ENCODE measurements at regions not wholly inside any gene's neighbourhood (a gene's known extent, or its start where the extent isn't known, plus 50 kb on each side); places are given as distances from the start of the nearest gene placed in this dataset.

- H3K4me1 ChIP-seq (ENCODE audit: insufficient read depth, low read length, severe bottlenecking) = no peaks in the 10 kb centered on the region
- H3K27me3 ChIP-seq (ENCODE audit: insufficient read depth, low read length) = no peaks in the 10 kb centered on the region
- no peak overlapping the region for H3K27ac ChIP-seq (ENCODE audit: low read depth, low read length, poor library complexity, severe bottlenecking)
- no peaks in the 10 kb centered on the region for H3K9me3 ChIP-seq (ENCODE audit: low read length)
- no peaks in the 10 kb centered on the region for H3K79me2 ChIP-seq (ENCODE audit: insufficient read depth, low read length)
- no peaks in the 10 kb centered on the region for H3K9me2 ChIP-seq (ENCODE audit: low read depth, low read length)
- H2AFZ ChIP-seq (ENCODE audit: low read length) = no peak overlapping the region
- H4K20me1 ChIP-seq (ENCODE audit: insufficient read depth, low read length) = no peaks in the 10 kb centered on the region
- H3K36me3 ChIP-seq (ENCODE audit: insufficient read depth, low read length) = no peaks in the 10 kb centered on the region
- TF ChIP-seq CTCF (IDR thresholded peaks at IDR 0.05; ENCODE audit: low read length) (no peak), EZH2 (IDR thresholded peaks at IDR 0.05; ENCODE audit: borderline replicate concordance, low read length) (no peak)
- H3F3A ChIP-seq (ENCODE audit: insufficient read depth, low read length) = no peaks in the 10 kb centered on the region
- no peak overlapping the region for H3K9ac ChIP-seq (ENCODE audit: low read length)
- H3K4me2 ChIP-seq (ENCODE audit: low read length) = no peak overlapping the region
- H3K4me3 ChIP-seq (ENCODE audit: low read depth, low read length, poor library complexity, severe bottlenecking) = no peak overlapping the region
These were observed 50.4 kb upstream of the NEO1 start for GRCh38 chr15:73001840-73002239.

- TF ChIP-seq EZH2 (IDR thresholded peaks at IDR 0.05; ENCODE audit: borderline replicate concordance, low read length) (no peak), CTCF (IDR thresholded peaks at IDR 0.05; ENCODE audit: low read length) (no peak)
- Histone ChIP-seq H3K4me1 (ENCODE audit: insufficient read depth, low read length, severe bottlenecking) (no peaks in the 10 kb centered on the region), H3K36me3 (ENCODE audit: insufficient read depth, low read length) (no peaks in the 10 kb centered on the region), H4K20me1 (ENCODE audit: insufficient read depth, low read length) (no peaks in the 10 kb centered on the region), H3K79me2 (ENCODE audit: insufficient read depth, low read length) (no peaks in the 10 kb centered on the region), H2AFZ (ENCODE audit: low read length) (no peak overlapping the region), H3K4me3 (ENCODE audit: low read depth, low read length, poor library complexity, severe bottlenecking) (no peak overlapping the region), H3K27ac (ENCODE audit: low read depth, low read length, poor library complexity, severe bottlenecking) (no peak overlapping the region), H3K9me3 (ENCODE audit: low read length) (no peaks in the 10 kb centered on the region), H3K4me2 (ENCODE audit: low read length) (no peak overlapping the region), H3K9ac (ENCODE audit: low read length) (no peak overlapping the region), H3K9me2 (ENCODE audit: low read depth, low read length) (no peaks in the 10 kb centered on the region), H3K27me3 (ENCODE audit: insufficient read depth, low read length) (no peaks in the 10 kb centered on the region), H3F3A (ENCODE audit: insufficient read depth, low read length) (no peaks in the 10 kb centered on the region)
These were observed 52.0 kb upstream of the NEO1 start for GRCh38 chr15:73000293-73000692.

- Histone ChIP-seq H3K36me3 (ENCODE audit: insufficient read depth, low read length) (no peaks in the 10 kb centered on the region), H3K9me3 (ENCODE audit: low read length) (no peaks in the 10 kb centered on the region), H4K20me1 (ENCODE audit: insufficient read depth, low read length) (no peaks in the 10 kb centered on the region), H3K79me2 (ENCODE audit: insufficient read depth, low read length) (no peaks in the 10 kb centered on the region), H3K9ac (ENCODE audit: low read length) (no peak overlapping the region), H2AFZ (ENCODE audit: low read length) (no peak overlapping the region), H3K4me2 (ENCODE audit: low read length) (no peak overlapping the region), H3K27ac (ENCODE audit: low read depth, low read length, poor library complexity, severe bottlenecking) (no peak overlapping the region), H3K4me1 (ENCODE audit: insufficient read depth, low read length, severe bottlenecking) (no peaks in the 10 kb centered on the region), H3K9me2 (ENCODE audit: low read depth, low read length) (no peaks in the 10 kb centered on the region), H3K27me3 (ENCODE audit: insufficient read depth, low read length) (peaks cover 5% of the 10 kb centered on the region; the same call in 1 of the 2 replicates), H3K4me3 (ENCODE audit: low read depth, low read length, poor library complexity, severe bottlenecking) (no peak overlapping the region), H3F3A (ENCODE audit: insufficient read depth, low read length) (no peaks in the 10 kb centered on the region)
- no peak for TF ChIP-seq EZH2 (IDR thresholded peaks at IDR 0.05; ENCODE audit: borderline replicate concordance, low read length)
These were observed 52.7 kb upstream of the NEO1 start for GRCh38 chr15:72999586-72999985.

GRCh38 chr15:72998681-72999466, 53.4 kb upstream of the NEO1 start:
- no peaks in the 10 kb centered on the region for H3K9me2 ChIP-seq (ENCODE audit: low read depth, low read length)
- peaks cover 7% of the 10 kb centered on the region; the same call in 1 of the 2 replicates for H3K27me3 ChIP-seq (ENCODE audit: insufficient read depth, low read length)
- H3K27ac ChIP-seq (ENCODE audit: low read depth, low read length, poor library complexity, severe bottlenecking) = no peak overlapping the region

More at GRCh38 chr15:72998681-72999466, 53.4 kb upstream of the NEO1 start:
- H3K9ac ChIP-seq (ENCODE audit: low read length) = no peak overlapping the region
- H3K9me3 ChIP-seq (ENCODE audit: low read length) = no peaks in the 10 kb centered on the region
- no peak overlapping the region for H2AFZ ChIP-seq (ENCODE audit: low read length)
- no peaks in the 10 kb centered on the region for H4K20me1 ChIP-seq (ENCODE audit: insufficient read depth, low read length)
- TF ChIP-seq CTCF (IDR thresholded peaks at IDR 0.05; ENCODE audit: low read length) (no peak), EZH2 (IDR thresholded peaks at IDR 0.05; ENCODE audit: borderline replicate concordance, low read length) (no peak)
- H3K4me3 ChIP-seq (ENCODE audit: low read depth, low read length, poor library complexity, severe bottlenecking) = no peak overlapping the region
- no peaks in the 10 kb centered on the region for H3K4me1 ChIP-seq (ENCODE audit: insufficient read depth, low read length, severe bottlenecking)
- H3K4me2 ChIP-seq (ENCODE audit: low read length) = no peak overlapping the region
- H3K36me3 ChIP-seq (ENCODE audit: insufficient read depth, low read length) = no peaks in the 10 kb centered on the region
- H3K79me2 ChIP-seq (ENCODE audit: insufficient read depth, low read length) = no peaks in the 10 kb centered on the region
- H3F3A ChIP-seq (ENCODE audit: insufficient read depth, low read length) = no peaks in the 10 kb centered on the region

Data from OCI-LY1 (cell line).